Ovary (tissue), 7 donors: ENCODE measurements at regions not wholly inside any gene's neighbourhood (a gene's known extent, or its start where the extent isn't known, plus 50 kb on each side); places are given as distances from the start of the nearest gene placed in this dataset.

Source experiments
- DNase-seq, 5 donors: peaks; one replicate each; pipeline ENCODE4 v3.0.0-alpha.2; 2019 to 2020
- H3K27ac ChIP-seq, 2 donors: fragments of 200-600 bp; one replicate each; pipeline versions ENCODE4 v1.5.1 to v1.8.0; 2019 to 2022
- H3K27me3 ChIP-seq: fragments of 200-600 bp; one replicate; pipeline ENCODE4 v1.8.0; 2022
- H3K36me3 ChIP-seq: fragments of 200-600 bp; sonication (generic); one replicate; pipeline ENCODE4 v1.5.1; 2019
- H3K4me1 ChIP-seq: one replicate; pipeline ENCODE4 v1.8.1; 2013; ENCODE audit warnings: mild to moderate bottlenecking, moderate library complexity; ENCODE audit not compliant: insufficient read depth
- H3K4me3 ChIP-seq: fragments of 200-600 bp; sonication (generic); one replicate; pipeline ENCODE4 v1.5.1; 2017
- H3K9me3 ChIP-seq, 2 donors: fragments of 200-600 bp in 1 of 2; sonication (generic) in 1 of 2; one replicate each; pipeline versions ENCODE4 v1.5.1 to v1.8.1; 2013 to 2019; ENCODE audit warnings: mild to moderate bottlenecking in 1 of 2, moderate library complexity in 1 of 2
- EP300 ChIP-seq: sonication (generic); formaldehyde crosslinking; IDR thresholded peaks from one replicate; pipeline ENCODE4 v1.6.1; 2017; ENCODE audit warnings: antibody characterized with exemption
- POLR2A ChIP-seq: fragments of 450-650 bp; IDR thresholded peaks from one replicate; pipeline ENCODE4 v1.6.1; 2017; ENCODE audit warnings: antibody characterized with exemption, mild to moderate bottlenecking, moderate library complexity
- WGBS, 3 donors: extraction: QIAGEN DNeasy Blood & Tissue Kit in 1 of 3; methylation state at CpG; one replicate each; pipeline versions ENCODE4 v1.1.5 to v1.1.7; 2013 to 2017; 5-methylcytosine and 5-hydroxymethylcytosine counted together
- intact Hi-C, 4 donors: fragments of 100-400 bp; cut with DNase I; formaldehyde crosslinking; loops; one replicate each; pipeline versions ENCODE4 v1.11.0 to v1.15.1; 2022 to 2023
- TF ChIP-seq, protein P1 (sequence below), 3 donors: fragments of 450-650 bp in 2 of 3; fragments of 200-600 bp in 1 of 3; IDR thresholded peaks; one replicate each; pipeline versions ENCODE4 v1.5.1 to v1.8.0; 2016 to 2022; ENCODE audit warnings: antibody characterized with exemption in 3 of 3, mild to moderate bottlenecking in 1 of 3
- donor health status: DM: no; HTN: no; CAD: no; lungs with moderate emphysema.
- donor health status: DM: no; HTN: no; CAD: no.
- donor health status: Bipolar disorder and iron deficiency.
- donor health status: DM: no; HTN: no; CAD: no.
- donor health status: DM: yes; HTN: yes; CAD: no.

DNA sequence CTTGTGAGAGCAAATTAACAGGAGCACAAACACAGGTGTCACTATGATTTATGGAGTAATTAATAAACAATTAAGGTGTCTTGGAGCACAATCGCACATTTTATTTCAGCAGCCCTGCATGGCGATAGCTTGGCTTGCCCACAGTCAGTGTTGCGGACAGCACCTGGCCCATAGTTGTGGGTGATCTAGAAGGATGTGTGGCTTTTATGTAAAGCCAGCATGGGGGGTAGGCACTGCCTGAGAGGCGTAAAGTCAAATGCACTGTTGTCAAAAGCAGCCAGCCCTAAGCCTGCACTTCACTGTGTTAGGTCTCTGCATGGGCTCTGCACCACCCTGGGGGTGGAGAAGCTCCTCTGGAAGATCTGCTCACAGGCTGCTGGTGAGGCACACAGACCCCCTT is 177.4 kb upstream of the PPP2R3A start:
- no peak for DNase-seq
- intact Hi-C loops: no loop called here
- Histone ChIP-seq H3K4me3 (no peak overlapping the region), H3K27ac (no peak overlapping the region), H3K27me3 (no peaks in the 10 kb centered on the region), H3K36me3 (no peaks in the 10 kb centered on the region), H3K9me3 (no peaks in the 10 kb centered on the region), H3K4me1 (no peaks in the 10 kb centered on the region)
- 60 to 69% (median 67%) methylated on average over 4 of the region's 4 CpGs for WGBS, 3 donors
- TF ChIP-seq EP300 (no peak), POLR2A (no peak)
- TF ChIP-seq, protein P1, sequence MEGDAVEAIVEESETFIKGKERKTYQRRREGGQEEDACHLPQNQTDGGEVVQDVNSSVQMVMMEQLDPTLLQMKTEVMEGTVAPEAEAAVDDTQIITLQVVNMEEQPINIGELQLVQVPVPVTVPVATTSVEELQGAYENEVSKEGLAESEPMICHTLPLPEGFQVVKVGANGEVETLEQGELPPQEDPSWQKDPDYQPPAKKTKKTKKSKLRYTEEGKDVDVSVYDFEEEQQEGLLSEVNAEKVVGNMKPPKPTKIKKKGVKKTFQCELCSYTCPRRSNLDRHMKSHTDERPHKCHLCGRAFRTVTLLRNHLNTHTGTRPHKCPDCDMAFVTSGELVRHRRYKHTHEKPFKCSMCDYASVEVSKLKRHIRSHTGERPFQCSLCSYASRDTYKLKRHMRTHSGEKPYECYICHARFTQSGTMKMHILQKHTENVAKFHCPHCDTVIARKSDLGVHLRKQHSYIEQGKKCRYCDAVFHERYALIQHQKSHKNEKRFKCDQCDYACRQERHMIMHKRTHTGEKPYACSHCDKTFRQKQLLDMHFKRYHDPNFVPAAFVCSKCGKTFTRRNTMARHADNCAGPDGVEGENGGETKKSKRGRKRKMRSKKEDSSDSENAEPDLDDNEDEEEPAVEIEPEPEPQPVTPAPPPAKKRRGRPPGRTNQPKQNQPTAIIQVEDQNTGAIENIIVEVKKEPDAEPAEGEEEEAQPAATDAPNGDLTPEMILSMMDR (IDR thresholded peaks at IDR 0.05): no peak

DNA sequence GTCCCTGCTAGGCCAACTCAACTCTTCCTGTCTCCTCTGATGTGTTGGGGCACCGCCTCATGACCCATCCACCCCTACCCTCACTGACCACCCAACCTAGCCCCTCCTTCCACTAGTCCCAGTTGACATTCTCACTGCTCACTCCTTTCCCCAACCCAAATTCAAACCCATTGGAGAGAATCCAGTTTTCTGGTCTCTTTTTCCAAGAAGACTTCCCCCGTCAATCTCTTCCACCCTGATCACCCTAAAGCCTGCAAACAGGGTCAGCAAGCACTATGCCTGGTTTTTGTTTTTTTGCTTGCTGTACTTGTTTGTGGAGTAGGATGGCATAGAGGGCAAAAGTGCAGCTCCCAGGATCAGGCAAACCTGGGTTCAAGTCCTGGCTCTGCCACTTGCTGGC is 176.6 kb upstream of the PPP2R3A start:
- intact Hi-C loops: no loop called here
- TF ChIP-seq EP300 (no peak), POLR2A (no peak)
- TF ChIP-seq, protein P1 (IDR thresholded peaks at IDR 0.05): no peak
- DNase-seq: no peak
- Histone ChIP-seq H3K9me3 (no peaks in the 10 kb centered on the region), H3K4me3 (no peak overlapping the region), H3K27me3 (no peaks in the 10 kb centered on the region), H3K27ac (no peak overlapping the region), H3K4me1 (no peaks in the 10 kb centered on the region), H3K36me3 (no peaks in the 10 kb centered on the region)
- 87 to 97% (median 97%) methylated on average over 2 of the region's 2 CpGs for WGBS, 3 donors

DNA sequence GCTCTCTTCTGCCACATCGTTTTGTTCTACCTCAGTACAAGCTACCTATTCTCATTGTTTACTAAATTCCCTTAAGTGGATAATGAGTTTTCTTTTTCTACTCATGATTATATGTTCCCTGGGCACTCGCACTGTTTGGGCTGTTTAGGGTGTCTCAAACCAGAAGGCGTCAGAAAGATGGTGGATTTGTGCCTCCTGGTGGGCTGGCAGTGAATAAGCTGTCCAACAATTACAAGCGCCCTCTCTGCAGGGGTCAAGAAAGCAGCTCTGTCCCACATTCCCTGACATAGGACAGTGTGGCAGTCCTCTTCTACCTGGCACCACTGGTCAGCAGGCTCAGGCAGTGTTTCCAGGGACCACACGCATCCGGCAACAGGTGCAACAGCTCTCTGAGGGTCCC is 173.4 kb upstream of the PPP2R3A start:
- 58 to 77% (median 63%) methylated on average over 6 of the region's 6 CpGs for WGBS, 3 donors
- intact Hi-C loops: no loop called here
- Histone ChIP-seq H3K36me3 (no peaks in the 10 kb centered on the region), H3K27me3 (no peaks in the 10 kb centered on the region), H3K9me3 (no peaks in the 10 kb centered on the region), H3K27ac (no peak overlapping the region), H3K4me1 (no peaks in the 10 kb centered on the region), H3K4me3 (no peak overlapping the region)
- DNase-seq: no peak
- TF ChIP-seq POLR2A (no peak), EP300 (no peak)
- TF ChIP-seq, protein P1 (IDR thresholded peaks at IDR 0.05): no peak

DNA sequence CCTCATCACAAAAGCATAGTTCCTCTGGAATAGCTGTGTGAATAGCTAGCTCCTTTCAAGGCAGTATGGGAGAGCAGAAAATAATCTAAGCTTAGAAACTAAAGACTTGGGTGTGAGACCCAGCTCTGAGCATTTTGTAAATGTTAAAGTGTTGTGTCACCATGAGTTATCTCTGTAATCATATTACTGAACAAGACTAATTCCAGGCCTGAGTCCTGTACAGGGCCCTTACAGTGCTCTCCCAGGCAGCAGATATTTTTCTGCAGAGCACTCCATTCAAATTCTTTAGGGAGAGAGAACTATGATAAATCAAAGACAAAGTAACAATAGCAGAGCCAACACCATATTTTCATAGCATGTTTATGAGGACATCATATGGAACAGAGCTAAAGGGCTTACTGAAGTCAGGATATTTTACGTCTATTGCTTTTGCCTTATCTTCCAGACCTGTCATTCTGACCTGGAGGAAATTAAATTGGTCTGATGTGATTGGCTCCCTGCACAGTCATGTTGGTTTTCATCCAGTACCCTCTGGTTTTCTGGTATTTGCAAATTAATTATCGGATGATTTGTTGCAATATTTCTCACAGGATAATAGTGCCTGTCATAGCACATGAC is 172.6 kb upstream of the PPP2R3A start:
- Histone ChIP-seq H3K36me3 (no peaks in the 10 kb centered on the region), H3K27me3 (no peaks in the 10 kb centered on the region), H3K27ac (no peak overlapping the region), H3K4me3 (no peak overlapping the region), H3K9me3 (no peaks in the 10 kb centered on the region), H3K4me1 (no peaks in the 10 kb centered on the region)
- 51 to 64% (median 54%) methylated on average over 2 of the region's 2 CpGs for WGBS, 3 donors
- TF ChIP-seq EP300: no peak
- TF ChIP-seq, protein P1 (IDR thresholded peaks at IDR 0.05): no peak
- no peak for TF ChIP-seq POLR2A
- intact Hi-C loops: no loop called here
- DNase-seq: no peak
